Common myeloid progenitor, CD34-positive (primary cell): ENCODE measurements at regions not wholly inside any gene's neighbourhood (a gene's known extent, or its start where the extent isn't known, plus 50 kb on each side); places are given as distances from the start of the nearest gene placed in this dataset.

Experiments
- CTCF ChIA-PET: fragments of 350-600 bp; sonication (Branson Sonifier 250); formaldehyde crosslinking; loops from one replicate; lab custom pipeline; 2021; ENCODE audit warnings: antibody characterized with exemption; lab: Charles Lee
- POLR2A ChIA-PET: fragments of 350-600 bp; sonication (Branson Sonifier 250); formaldehyde crosslinking; loops from one replicate; lab custom pipeline; 2021; ENCODE audit warnings: antibody characterized with exemption; lab: Charles Lee
- DNase-seq, 3 donors: peaks; one replicate each; pipeline versions ENCODE4 v3.0.0 to v3.0.0-alpha.2; 2013
- H3K27ac ChIP-seq, 2 experiments: 1 replicate in 1 of 2; 2 replicates in 1 of 2; pipeline ENCODE4 v1.7.0; 2013; ENCODE audit warnings: inconsistent platforms in 2 of 2, low read length in 2 of 2, mild to moderate bottlenecking in 2 of 2, low read depth in 1 of 2, moderate library complexity in 1 of 2; ENCODE audit not compliant: severe bottlenecking in 2 of 2, insufficient read depth in 1 of 2, poor library complexity in 1 of 2
- H3K27me3 ChIP-seq, 5 experiments: replicated peaks in 2 of 5; 1 replicate in 3 of 5; 2 replicates in 2 of 5; pipeline versions ENCODE4 v1.6.1 to v1.7.0; 2013; ENCODE audit warnings: low read length in 4 of 5, mild to moderate bottlenecking in 2 of 5, moderate library complexity in 2 of 5, inconsistent platforms in 1 of 5; ENCODE audit not compliant: insufficient read depth in 5 of 5, control insufficient read depth in 4 of 5
- H3K36me3 ChIP-seq, 4 experiments: 1 replicate in 2 of 4; 2 replicates in 2 of 4; pipeline versions ENCODE4 v1.6.1 to v1.7.0; 2013; ENCODE audit warnings: low read length in 3 of 4, control low read depth in 1 of 4, mild to moderate bottlenecking in 1 of 4; ENCODE audit not compliant: control insufficient read depth in 4 of 4, insufficient read depth in 4 of 4
- H3K4me1 ChIP-seq, 4 experiments: 1 replicate in 3 of 4; 2 replicates in 1 of 4; pipeline versions ENCODE4 v1.6.1 to v1.7.1; 2013; ENCODE audit warnings: low read length in 3 of 4, mild to moderate bottlenecking in 3 of 4, control low read depth in 1 of 4, inconsistent platforms in 1 of 4, moderate library complexity in 1 of 4; ENCODE audit not compliant: control insufficient read depth in 4 of 4, insufficient read depth in 4 of 4; ENCODE audit errors: control extremely low read depth in 1 of 4
- H3K4me3 ChIP-seq, 7 experiments: 1 replicate in 4 of 7; 2 replicates in 3 of 7; pipeline versions ENCODE4 v1.5.1 to v1.7.0; 2013; ENCODE audit warnings: mild to moderate bottlenecking in 7 of 7, low read length in 6 of 7, moderate library complexity in 6 of 7, inconsistent platforms in 2 of 7, low read depth in 2 of 7, control low read depth in 1 of 7; ENCODE audit not compliant: insufficient read depth in 4 of 7, control insufficient read depth in 1 of 7; ENCODE audit errors: extremely low read depth in 1 of 7
- H3K9me3 ChIP-seq, 5 experiments: 1 replicate in 4 of 5; 2 replicates in 1 of 5; pipeline versions ENCODE4 v1.6.1 to v1.7.1; 2013; ENCODE audit warnings: low read length in 4 of 5, mild to moderate bottlenecking in 2 of 5, inconsistent platforms in 1 of 5, low read depth in 1 of 5, moderate library complexity in 1 of 5; ENCODE audit not compliant: control insufficient read depth in 4 of 5, insufficient read depth in 2 of 5; ENCODE audit errors: control extremely low read depth in 1 of 5
- WGBS: methylation state at CpG from one replicate; pipeline ENCODE4 v1.1.5; 2013; ENCODE audit not compliant: insufficient coverage; 5-methylcytosine and 5-hydroxymethylcytosine counted together

- H3K4me3 ChIP-seq = no peak overlapping the region
- H3K27ac ChIP-seq = no peak overlapping the region
- no peak for DNase-seq
- CTCF ChIA-PET = interaction anchor here (1.2 to 1.5 kb wide), 2 partner anchors 20 to 43 kb away, joined by 3 to 7 read pairs; no protein-coding TSS in a partner anchor
- 100% methylated on average over 2 of the region's 2 CpGs for WGBS
- no peaks in the 10 kb centered on the region for H3K36me3 ChIP-seq
- no peaks in the 10 kb centered on the region for H3K4me1 ChIP-seq
- POLR2A ChIA-PET = interaction anchor here (1.2 kb wide), 1 partner anchor 399 kb away, joined by 3 read pairs; no protein-coding TSS in a partner anchor
- H3K9me3 ChIP-seq = no peaks in the 10 kb centered on the region
- H3K27me3 ChIP-seq = peaks cover 0 to 5% (median 0%) of the 10 kb centered on the region in 5 experiments
These were observed 110.5 kb upstream of the MAP1B start for GRCh38 chr5:71996789-71997188.

- ChIA-PET CTCF (no interaction called here), POLR2A (no interaction called here)
- Histone ChIP-seq H3K36me3 (no peaks in the 10 kb centered on the region), H3K27me3 (peaks cover 0 to 6% (median 0%) of the 10 kb centered on the region in 5 experiments), H3K4me3 (no peak overlapping the region), H3K27ac (no peak overlapping the region), H3K9me3 (no peaks in the 10 kb centered on the region), H3K4me1 (no peaks in the 10 kb centered on the region)
- DNase-seq = no peak
These were observed 108.5 kb upstream of the MAP1B start for GRCh38 chr5:71998746-71999145.

- CTCF ChIA-PET = no interaction called here
These were observed 106.6 kb upstream of the MAP1B start for GRCh38 chr5:72000707-72001106.

GRCh38 chr5:72005671-72006070 lies 101.6 kb upstream of the MAP1B start:
- Histone ChIP-seq H3K4me1 (no peaks in the 10 kb centered on the region), H3K27me3 (peaks cover 0 to 1% (median 0%) of the 10 kb centered on the region in 5 experiments), H3K27ac (no peak overlapping the region), H3K9me3 (no peaks in the 10 kb centered on the region), H3K4me3 (no peak overlapping the region), H3K36me3 (no peaks in the 10 kb centered on the region)
- ChIA-PET POLR2A (no interaction called here), CTCF (interaction anchor here (1.4 kb wide), 1 partner anchor 14 kb away, joined by 4 read pairs; no protein-coding TSS in a partner anchor)
- DNase-seq = no peak

More at GRCh38 chr5:72000707-72001106, 106.6 kb upstream of the MAP1B start:
- H3K27me3 ChIP-seq = peaks cover 0 to 3% (median 0%) of the 10 kb centered on the region in 5 experiments
- no peak overlapping the region for H3K27ac ChIP-seq
- H3K4me1 ChIP-seq = no peaks in the 10 kb centered on the region
- no peak overlapping the region for H3K4me3 ChIP-seq
- WGBS = 100% methylated on average over 1 of the region's 1 CpG
- H3K9me3 ChIP-seq = no peaks in the 10 kb centered on the region
- POLR2A ChIA-PET = no interaction called here
- no peaks in the 10 kb centered on the region for H3K36me3 ChIP-seq
- no peak for DNase-seq

DNA sequence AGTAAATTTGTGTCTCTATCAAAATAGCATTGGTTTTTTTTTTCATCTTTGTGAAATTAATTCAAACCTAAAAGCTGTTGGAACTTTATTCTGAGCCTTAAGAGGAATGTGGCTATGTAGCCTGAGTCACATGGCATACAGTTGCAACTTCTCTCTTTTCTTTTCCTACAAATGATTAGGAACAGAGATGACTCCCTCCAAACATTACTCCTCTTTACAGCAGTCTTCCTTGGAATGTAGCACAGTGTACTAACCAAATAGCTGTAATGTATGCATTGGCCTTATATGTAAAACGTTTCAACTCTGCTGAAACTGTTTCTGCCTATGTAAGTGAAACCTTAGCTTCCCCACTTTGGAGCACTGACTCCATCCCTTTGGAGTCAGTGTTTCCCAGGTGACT lies 100.9 kb upstream of the MAP1B start:
- Histone ChIP-seq H3K27me3 (peaks cover 0 to 1% (median 0%) of the 10 kb centered on the region in 5 experiments), H3K36me3 (no peaks in the 10 kb centered on the region), H3K27ac (no peak overlapping the region), H3K4me3 (no peak overlapping the region), H3K4me1 (no peaks in the 10 kb centered on the region), H3K9me3 (no peaks in the 10 kb centered on the region)
- no peak for DNase-seq
- POLR2A ChIA-PET = interaction anchor here (0.6 kb wide), 1 partner anchor 279 kb away, joined by 3 read pairs; no protein-coding TSS in a partner anchor
- 60% methylated on average over 1 of the region's 1 CpG for WGBS
- CTCF ChIA-PET = interaction anchor here (1.0 to 1.4 kb wide), 2 partner anchors 11 to 13 kb away, joined by 3 to 4 read pairs; no protein-coding TSS in a partner anchor

DNA sequence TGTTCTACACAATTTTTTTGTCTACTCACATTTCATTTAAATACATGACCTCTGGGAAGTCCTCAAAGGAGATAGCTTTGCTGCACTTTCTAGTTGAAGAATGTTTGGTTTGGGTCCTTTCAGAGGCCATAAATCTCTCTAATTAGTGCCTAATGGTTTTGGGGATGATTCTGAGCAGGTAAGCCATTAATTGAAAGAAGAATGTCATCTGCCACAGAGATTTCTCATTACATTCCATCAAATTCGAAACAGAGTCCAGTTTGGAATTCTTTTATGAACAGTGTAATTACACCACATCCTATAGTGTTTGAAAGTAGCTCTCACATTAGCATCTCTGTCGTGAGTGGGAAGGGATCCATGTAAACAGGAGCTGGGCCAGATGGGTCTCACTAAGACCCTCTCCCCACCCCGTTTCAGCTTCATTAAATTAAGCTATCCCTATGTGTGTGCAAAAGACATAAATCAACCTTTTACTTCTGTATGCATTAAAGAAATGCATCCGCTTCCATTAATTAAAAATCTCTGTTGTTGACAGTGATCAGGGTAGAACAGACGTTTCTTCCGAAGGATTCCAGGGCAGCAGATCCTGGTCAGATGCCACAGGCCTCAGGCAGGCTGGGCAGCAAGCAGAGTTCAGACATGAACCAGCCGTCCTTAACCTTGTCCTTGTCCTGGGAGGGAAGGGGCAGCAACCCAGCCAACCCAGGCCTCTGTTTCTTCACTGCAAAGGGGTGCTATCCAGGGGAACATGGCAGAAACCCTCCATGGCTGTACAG lies 99.8 kb upstream of the MAP1B start:
- CTCF ChIA-PET = no interaction called here
- WGBS = 94% methylated on average over 5 of the region's 7 CpGs
- no peaks in the 10 kb centered on the region for H3K4me1 ChIP-seq
- no peaks in the 10 kb centered on the region for H3K36me3 ChIP-seq
- DNase-seq = no peak
- H3K27ac ChIP-seq = no peak overlapping the region
- H3K27me3 ChIP-seq = peaks cover 0 to 3% (median 0%) of the 10 kb centered on the region in 5 experiments
- no peak overlapping the region for H3K4me3 ChIP-seq
- H3K9me3 ChIP-seq = no peaks in the 10 kb centered on the region
- POLR2A ChIA-PET = no interaction called here

DNA sequence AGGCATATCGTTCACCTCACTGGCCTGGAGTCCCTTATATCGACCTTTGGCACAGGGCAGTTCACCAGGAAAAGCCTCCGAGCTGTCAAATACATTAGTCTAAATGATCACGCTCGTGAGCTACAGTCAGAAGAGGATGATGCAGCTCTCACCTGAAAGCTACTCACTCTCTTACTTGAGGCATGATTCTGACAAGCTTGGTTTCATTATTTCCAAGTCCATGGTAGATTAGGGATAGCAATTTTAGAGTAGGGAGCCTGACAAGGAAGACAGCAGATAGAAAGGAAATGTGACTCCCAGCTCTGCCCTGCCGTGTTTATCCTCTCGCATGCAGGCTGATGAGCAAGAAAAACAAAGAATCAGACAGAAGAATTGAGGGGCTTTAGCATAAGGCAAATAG lies 98.0 kb upstream of the MAP1B start:
- no peak overlapping the region for H3K4me3 ChIP-seq
- ChIA-PET CTCF (interaction anchor here (0.9 to 1.5 kb wide), 2 partner anchors 10 to 21 kb away, joined by 3 to 5 read pairs; no protein-coding TSS in a partner anchor), POLR2A (no interaction called here)
- peaks cover 0 to 3% (median 0%) of the 10 kb centered on the region in 5 experiments for H3K27me3 ChIP-seq
- no peak overlapping the region for H3K27ac ChIP-seq
- DNase-seq = no peak
- H3K36me3 ChIP-seq = no peaks in the 10 kb centered on the region
- H3K9me3 ChIP-seq = no peaks in the 10 kb centered on the region
- H3K4me1 ChIP-seq = no peaks in the 10 kb centered on the region
- 88% methylated on average over 7 of the region's 7 CpGs for WGBS
